Thymus (tissue), 11 donors: ENCODE measurements at regions not wholly inside any gene's neighbourhood (a gene's known extent, or its start where the extent isn't known, plus 50 kb on each side); places are given as distances from the start of the nearest gene placed in this dataset.
A peak's percentile ranks its signal among the peaks of the same experiment; 100 is the strongest.

ENCODE experiments used
- DNase-seq, 9 donors: peaks; one replicate each; pipeline ENCODE4 v3.0.0-alpha.2; 2013; ENCODE audit warnings: low spot score in 9 of 9, low read depth in 6 of 9, missing footprints in 1 of 9
- H3K27ac ChIP-seq, 2 donors: one replicate each; pipeline ENCODE4 v1.5.1; 2013; ENCODE audit warnings: control low read depth in 1 of 2, low read depth in 1 of 2, low read length in 1 of 2, mild to moderate bottlenecking in 1 of 2, moderate library complexity in 1 of 2
- H3K27me3 ChIP-seq, 2 donors: one replicate each; pipeline ENCODE4 v1.5.1; 2013; ENCODE audit warnings: low read length in 1 of 2; ENCODE audit not compliant: control insufficient read depth in 2 of 2, insufficient read depth in 1 of 2
- H3K36me3 ChIP-seq, 2 donors: one replicate each; pipeline ENCODE4 v1.5.1; 2013; ENCODE audit warnings: low read length in 1 of 2, mild to moderate bottlenecking in 1 of 2, moderate library complexity in 1 of 2; ENCODE audit not compliant: control insufficient read depth in 2 of 2, insufficient read depth in 2 of 2
- H3K4me1 ChIP-seq, 2 donors: one replicate each; pipeline ENCODE4 v1.5.1; 2013; ENCODE audit warnings: low read length in 2 of 2; ENCODE audit not compliant: control insufficient read depth in 2 of 2, insufficient read depth in 2 of 2
- H3K4me3 ChIP-seq, 2 donors: one replicate each; pipeline ENCODE4 v1.5.1; 2013; ENCODE audit warnings: low read length in 2 of 2, control low read depth in 1 of 2, mild to moderate bottlenecking in 1 of 2
- H3K9me3 ChIP-seq, 2 donors: one replicate each; pipeline ENCODE4 v1.5.1; 2013; ENCODE audit warnings: low read length in 1 of 2, mild to moderate bottlenecking in 1 of 2; ENCODE audit not compliant: control insufficient read depth in 2 of 2, insufficient read depth in 1 of 2
- WGBS: extraction: QIAGEN DNeasy Blood & Tissue Kit; methylation state at CpG from one replicate; pipeline ENCODE4 v1.1.7; 2013; 5-methylcytosine and 5-hydroxymethylcytosine counted together
- donor health status: healthy.

GRCh38 chr6:165986311-165986913, 181.2 kb downstream of the TBXT start:
- no peak overlapping the region for H3K27ac ChIP-seq
- no peaks in the 10 kb centered on the region for H3K9me3 ChIP-seq
- H3K4me3 ChIP-seq, result peak overlapping the region in 1 of 2 donors; percentile 20
- no peak for DNase-seq
- WGBS, result 2% methylated on average over 8 of the region's 8 CpGs
- no peaks in the 10 kb centered on the region for H3K36me3 ChIP-seq
- H3K27me3 ChIP-seq, result peaks cover 22 to 64% of the 10 kb centered on the region in 2 donors
- peaks cover 22 to 41% of the 10 kb centered on the region in 2 donors for H3K4me1 ChIP-seq

DNA sequence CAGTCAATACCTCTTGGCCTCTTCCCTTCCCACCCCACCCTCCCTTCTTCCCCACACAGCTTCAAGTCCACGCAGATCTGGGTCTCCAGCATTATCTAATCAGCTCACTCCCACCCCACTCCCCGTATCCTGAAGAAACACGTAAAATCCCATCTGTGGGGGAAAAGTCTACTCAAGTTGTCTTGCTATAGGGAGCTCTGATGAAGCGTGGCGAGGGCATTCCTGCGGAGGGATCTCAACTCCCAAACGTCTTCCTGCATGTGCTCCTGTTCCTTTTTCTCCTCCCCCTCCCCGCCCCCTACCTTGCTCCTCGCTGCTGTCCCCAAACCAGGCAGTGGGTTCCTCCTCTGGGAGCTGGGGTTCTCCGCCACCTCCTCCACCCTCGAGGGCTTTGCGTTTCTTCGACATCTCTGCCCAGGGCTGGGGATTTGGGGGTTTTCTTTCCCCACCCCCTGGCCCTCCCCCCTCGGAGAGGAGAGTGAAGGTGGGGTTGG, 181.8 kb downstream of the TBXT start:
- no peak for DNase-seq
- H3K27me3 ChIP-seq, result peaks cover 22 to 59% of the 10 kb centered on the region in 2 donors
- no peaks in the 10 kb centered on the region for H3K9me3 ChIP-seq
- WGBS, result 16% methylated on average over 14 of the region's 14 CpGs
- no peak overlapping the region for H3K27ac ChIP-seq
- no peak overlapping the region for H3K4me3 ChIP-seq
- H3K4me1 ChIP-seq, result peaks cover 22 to 41% of the 10 kb centered on the region in 2 donors
- H3K36me3 ChIP-seq, result no peaks in the 10 kb centered on the region

GRCh38 chr6:165985281-165985805, 182.3 kb downstream of the TBXT start:
- Histone ChIP-seq H3K27me3 (peaks cover 22 to 54% of the 10 kb centered on the region in 2 donors), H3K4me1 (peaks cover 22 to 41% of the 10 kb centered on the region in 2 donors), H3K9me3 (no peaks in the 10 kb centered on the region), H3K36me3 (no peaks in the 10 kb centered on the region), H3K4me3 (no peak overlapping the region), H3K27ac (no peak overlapping the region)
- no peak for DNase-seq
- 54% methylated on average over 7 of the region's 7 CpGs for whole genome bisulfite sequencing

GRCh38 chr6:165984729-165985275, 182.8 kb downstream of the TBXT start:
- peaks cover 22 to 48% of the 10 kb centered on the region in 2 donors for H3K27me3 ChIP-seq
- H3K4me3 ChIP-seq, result no peak overlapping the region
- DNase-seq, result no peak
- no peaks in the 10 kb centered on the region for H3K36me3 ChIP-seq
- 93% methylated on average over 11 of the region's 11 CpGs for WGBS
- peaks cover 22 to 41% of the 10 kb centered on the region in 2 donors for H3K4me1 ChIP-seq
- no peaks in the 10 kb centered on the region for H3K9me3 ChIP-seq
- no peak overlapping the region for H3K27ac ChIP-seq

DNA sequence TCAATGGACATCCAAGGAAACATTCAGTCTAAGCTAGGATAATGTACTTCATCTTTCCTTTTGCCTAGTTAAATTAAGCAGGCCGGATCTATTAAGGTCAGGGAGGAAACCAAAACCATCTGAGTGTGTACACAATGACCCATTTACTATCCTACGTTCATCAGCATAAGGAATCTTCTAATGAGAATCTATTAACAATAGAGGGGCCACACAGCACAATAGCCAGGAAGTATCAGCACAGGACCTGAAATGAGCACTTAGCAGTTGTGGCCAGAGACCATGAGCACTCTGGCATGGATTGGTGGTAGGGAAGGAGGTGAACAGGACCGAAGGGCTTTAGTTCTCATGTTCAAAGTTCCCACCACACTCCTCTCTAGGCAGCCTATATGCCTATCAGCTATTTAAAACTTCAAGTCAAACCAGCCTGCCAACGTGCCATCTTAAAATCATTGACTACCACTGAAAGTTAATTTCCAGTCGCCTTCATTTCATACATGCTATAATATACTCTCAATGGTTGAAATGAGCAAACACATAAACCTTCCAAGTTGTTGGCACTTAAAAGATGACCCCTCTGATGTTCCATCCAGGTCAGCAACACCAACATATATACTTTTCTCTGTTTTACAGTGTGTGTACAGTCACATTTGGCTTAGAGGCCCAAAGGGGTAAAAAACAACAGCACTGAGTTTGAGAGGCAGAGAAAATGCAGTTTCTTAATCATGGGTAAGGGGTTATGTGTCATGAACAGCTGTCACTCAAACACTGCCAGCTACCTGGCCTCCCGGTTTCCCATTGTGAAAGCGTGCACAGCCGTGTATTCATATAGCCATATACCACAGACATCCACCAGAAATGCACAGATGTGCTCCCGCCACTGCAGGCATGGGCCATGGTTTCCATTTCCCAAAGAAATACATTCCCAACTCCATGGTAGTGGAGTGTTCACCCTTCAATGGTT, 184.3 kb downstream of the TBXT start:
- Histone ChIP-seq H3K27me3 (peaks cover 10 to 34% of the 10 kb centered on the region in 2 donors), H3K4me1 (peaks cover 19 to 35% of the 10 kb centered on the region in 2 donors), H3K27ac (no peak overlapping the region), H3K4me3 (no peak overlapping the region), H3K9me3 (no peaks in the 10 kb centered on the region), H3K36me3 (no peaks in the 10 kb centered on the region)
- no peak for DNase-seq
- WGBS, result 91% methylated on average over 9 of the region's 9 CpGs

- Histone ChIP-seq H3K4me3 (no peak overlapping the region), H3K27ac (no peak overlapping the region), H3K9me3 (no peaks in the 10 kb centered on the region), H3K36me3 (no peaks in the 10 kb centered on the region), H3K4me1 (no peaks in the 10 kb centered on the region), H3K27me3 (peaks cover 0 to 2% of the 10 kb centered on the region in 2 donors)
- no peak for DNase-seq
- WGBS, result 97% methylated on average over 3 of the region's 3 CpGs
Measured at GRCh38 chr6:165978476-165978875, 189.2 kb downstream of the TBXT start.

GRCh38 chr6:165976684-165977083, 191.0 kb downstream of the TBXT start:
- H3K27me3 ChIP-seq, result peaks cover 0 to 2% of the 10 kb centered on the region in 2 donors
- no peak overlapping the region for H3K27ac ChIP-seq
- H3K36me3 ChIP-seq, result no peaks in the 10 kb centered on the region
- H3K4me3 ChIP-seq, result no peak overlapping the region
- WGBS, result 92% methylated on average over 7 of the region's 7 CpGs
- DNase-seq, result no peak
- no peaks in the 10 kb centered on the region for H3K9me3 ChIP-seq
- H3K4me1 ChIP-seq, result no peaks in the 10 kb centered on the region

GRCh38 chr6:165974817-165975216, 192.8 kb downstream of the TBXT start:
- Histone ChIP-seq H3K27me3 (peaks cover 0 to 2% of the 10 kb centered on the region in 2 donors), H3K4me3 (no peak overlapping the region), H3K4me1 (no peaks in the 10 kb centered on the region), H3K9me3 (no peaks in the 10 kb centered on the region), H3K36me3 (no peaks in the 10 kb centered on the region), H3K27ac (no peak overlapping the region)
- no peak for DNase-seq
- 89% methylated on average over 7 of the region's 7 CpGs for WGBS
